ENCODE measurements at regions not wholly inside any gene's neighbourhood (a gene's known extent, or its start where the extent isn't known, plus 50 kb on each side); places are given as distances from the start of the nearest gene placed in this dataset.
A peak's percentile ranks its signal among the peaks of the same experiment; 100 is the strongest.

GRCh38 chr7:81140775-81141174 lies 221.9 kb upstream of the SEMA3C start:
- H3K27me3 ChIP-seq (replicated peaks; ENCODE audit: insufficient read depth) = no peaks in the 10 kb centered on the region
- H3K4me3 ChIP-seq = no peak overlapping the region
- TF ChIP-seq EZH2 (IDR thresholded peaks at IDR 0.05; ENCODE audit: insufficient read depth, poor library complexity, severe bottlenecking) (no peak), EZH2phosphoT487 (IDR thresholded peaks at IDR 0.05; ENCODE audit: insufficient read depth, low read depth) (no peak)
- 79 to 80% methylated on average over 3 of the region's 3 CpGs for WGBS, 2 experiments (ENCODE audit: low coverage in 1 of 2, low lambda C conversion rate in 2 of 2, missing lambda C conversion rate in 2 of 2)
- no peaks in the 10 kb centered on the region for H3K9me3 ChIP-seq (ENCODE audit: low read depth)
- no peaks in the 10 kb centered on the region for H4K20me1 ChIP-seq (ENCODE audit: insufficient read depth)
- peaks cover 8% of the 10 kb centered on the region; the same call in 1 of the 2 replicates for H3K4me1 ChIP-seq (ENCODE audit: insufficient read depth)
- no peaks in the 10 kb centered on the region for H3K36me3 ChIP-seq (ENCODE audit: low read depth)
- no peak overlapping the region for H3K27ac ChIP-seq
- no peak overlapping the region for H2AFZ ChIP-seq
- H3F3A ChIP-seq (ENCODE audit: insufficient read depth) = no peaks in the 10 kb centered on the region
- H3K9me2 ChIP-seq (ENCODE audit: insufficient read depth) = no peaks in the 10 kb centered on the region
- no peak overlapping the region for H3K4me2 ChIP-seq (ENCODE audit: unreplicated experiment)
- in situ Hi-C loops (cut with MboI) = no loop called here
- no peaks in the 10 kb centered on the region for H3K79me2 ChIP-seq (ENCODE audit: insufficient read depth)
- no peak overlapping the region for H3K9ac ChIP-seq
- no peak for DNase-seq

GRCh38 chr7:81140252-81140651 lies 221.4 kb upstream of the SEMA3C start:
- no peaks in the 10 kb centered on the region for H3K79me2 ChIP-seq (ENCODE audit: insufficient read depth)
- no peaks in the 10 kb centered on the region for H3K9me3 ChIP-seq (ENCODE audit: low read depth)

GRCh38 chr7:81138870-81139269 lies 220.0 kb upstream of the SEMA3C start:
- Histone ChIP-seq H3K27ac (no peak overlapping the region), H3F3A (ENCODE audit: insufficient read depth) (no peaks in the 10 kb centered on the region), H3K9ac (no peak overlapping the region), H3K36me3 (ENCODE audit: low read depth) (no peaks in the 10 kb centered on the region), H3K4me1 (ENCODE audit: insufficient read depth) (peaks cover 8% of the 10 kb centered on the region; the same call in 1 of the 2 replicates), H2AFZ (no peak overlapping the region), H3K79me2 (ENCODE audit: insufficient read depth) (no peaks in the 10 kb centered on the region), H3K9me2 (ENCODE audit: insufficient read depth) (no peaks in the 10 kb centered on the region), H3K4me3 (no peak overlapping the region), H3K9me3 (ENCODE audit: low read depth) (no peaks in the 10 kb centered on the region), H3K27me3 (replicated peaks; ENCODE audit: insufficient read depth) (no peaks in the 10 kb centered on the region), H4K20me1 (ENCODE audit: insufficient read depth) (no peaks in the 10 kb centered on the region), H3K4me2 (ENCODE audit: unreplicated experiment) (no peak overlapping the region)
- in situ Hi-C loops (cut with MboI) = no loop called here
- TF ChIP-seq EZH2 (IDR thresholded peaks at IDR 0.05; ENCODE audit: insufficient read depth, poor library complexity, severe bottlenecking) (no peak), EZH2phosphoT487 (IDR thresholded peaks at IDR 0.05; ENCODE audit: insufficient read depth, low read depth) (no peak)
- WGBS, 2 experiments (ENCODE audit: low coverage in 1 of 2, low lambda C conversion rate in 2 of 2, missing lambda C conversion rate in 2 of 2) = 8 to 9% methylated on average over 1 of the region's 1 CpG
- peak; percentile 4 for DNase-seq

More at GRCh38 chr7:81140252-81140651, 221.4 kb upstream of the SEMA3C start:
- Histone ChIP-seq H3F3A (ENCODE audit: insufficient read depth) (no peaks in the 10 kb centered on the region), H3K27me3 (replicated peaks; ENCODE audit: insufficient read depth) (no peaks in the 10 kb centered on the region), H3K9ac (no peak overlapping the region), H3K4me3 (no peak overlapping the region), H3K27ac (no peak overlapping the region), H3K36me3 (ENCODE audit: low read depth) (no peaks in the 10 kb centered on the region), H2AFZ (no peak overlapping the region), H3K4me1 (ENCODE audit: insufficient read depth) (peaks cover 8% of the 10 kb centered on the region; the same call in 1 of the 2 replicates), H4K20me1 (ENCODE audit: insufficient read depth) (no peaks in the 10 kb centered on the region), H3K9me2 (ENCODE audit: insufficient read depth) (no peaks in the 10 kb centered on the region), H3K4me2 (ENCODE audit: unreplicated experiment) (no peak overlapping the region)
- 79 to 87% methylated on average over 2 of the region's 2 CpGs for WGBS, 2 experiments (ENCODE audit: low coverage in 1 of 2, low lambda C conversion rate in 2 of 2, missing lambda C conversion rate in 2 of 2)
- no peak for DNase-seq
- TF ChIP-seq EZH2 (IDR thresholded peaks at IDR 0.05; ENCODE audit: insufficient read depth, poor library complexity, severe bottlenecking) (no peak), EZH2phosphoT487 (IDR thresholded peaks at IDR 0.05; ENCODE audit: insufficient read depth, low read depth) (no peak)
- in situ Hi-C loops (cut with MboI) = no loop called here

GRCh38 chr7:81135324-81135723 lies 216.5 kb upstream of the SEMA3C start:
- H4K20me1 ChIP-seq (ENCODE audit: insufficient read depth) = no peaks in the 10 kb centered on the region
- H3K9ac ChIP-seq = no peak overlapping the region
- no peaks in the 10 kb centered on the region for H3K9me3 ChIP-seq (ENCODE audit: low read depth)
- no peak overlapping the region for H3K27ac ChIP-seq
- H3K4me3 ChIP-seq = no peak overlapping the region
- H2AFZ ChIP-seq = no peak overlapping the region
- no peaks in the 10 kb centered on the region for H3F3A ChIP-seq (ENCODE audit: insufficient read depth)
- TF ChIP-seq EZH2 (IDR thresholded peaks at IDR 0.05; ENCODE audit: insufficient read depth, poor library complexity, severe bottlenecking) (no peak), EZH2phosphoT487 (IDR thresholded peaks at IDR 0.05; ENCODE audit: insufficient read depth, low read depth) (no peak)
- H3K9me2 ChIP-seq (ENCODE audit: insufficient read depth) = no peaks in the 10 kb centered on the region
- no peaks in the 10 kb centered on the region for H3K27me3 ChIP-seq (replicated peaks; ENCODE audit: insufficient read depth)
- H3K36me3 ChIP-seq (ENCODE audit: low read depth) = no peaks in the 10 kb centered on the region
- H3K4me1 ChIP-seq (ENCODE audit: insufficient read depth) = peaks cover 8% of the 10 kb centered on the region; the same call in 1 of the 2 replicates
- DNase-seq = no peak
- WGBS, 2 experiments (ENCODE audit: low coverage in 1 of 2, low lambda C conversion rate in 2 of 2, missing lambda C conversion rate in 2 of 2) = 66 to 68% methylated on average over 4 of the region's 4 CpGs
- no peaks in the 10 kb centered on the region for H3K79me2 ChIP-seq (ENCODE audit: insufficient read depth)
- H3K4me2 ChIP-seq (ENCODE audit: unreplicated experiment) = no peak overlapping the region
- in situ Hi-C loops (cut with MboI) = no loop called here

GRCh38 chr7:81128011-81128410 lies 209.2 kb upstream of the SEMA3C start:
- Histone ChIP-seq H3K27me3 (replicated peaks; ENCODE audit: insufficient read depth) (no peaks in the 10 kb centered on the region), H2AFZ (no peak overlapping the region), H3K4me3 (no peak overlapping the region), H3K9me2 (ENCODE audit: insufficient read depth) (no peaks in the 10 kb centered on the region), H3K9me3 (ENCODE audit: low read depth) (peaks cover 7% of the 10 kb centered on the region), H4K20me1 (ENCODE audit: insufficient read depth) (no peaks in the 10 kb centered on the region), H3K79me2 (ENCODE audit: insufficient read depth) (no peaks in the 10 kb centered on the region), H3F3A (ENCODE audit: insufficient read depth) (no peaks in the 10 kb centered on the region), H3K27ac (no peak overlapping the region), H3K9ac (no peak overlapping the region), H3K4me1 (ENCODE audit: insufficient read depth) (no peaks in the 10 kb centered on the region), H3K36me3 (ENCODE audit: low read depth) (no peaks in the 10 kb centered on the region), H3K4me2 (ENCODE audit: unreplicated experiment) (no peak overlapping the region)
- in situ Hi-C loops (cut with MboI) = no loop called here
- no peak for TF ChIP-seq EZH2phosphoT487 (IDR thresholded peaks at IDR 0.05; ENCODE audit: insufficient read depth, low read depth)
- 70 to 92% methylated on average over 1 of the region's 1 CpG for WGBS, 2 experiments (ENCODE audit: low coverage in 1 of 2, low lambda C conversion rate in 2 of 2, missing lambda C conversion rate in 2 of 2)
- DNase-seq = no peak
